ENCODE measurements at regions not wholly inside any gene's neighbourhood (a gene's known extent, or its start where the extent isn't known, plus 50 kb on each side); places are given as distances from the start of the nearest gene placed in this dataset.

DNA sequence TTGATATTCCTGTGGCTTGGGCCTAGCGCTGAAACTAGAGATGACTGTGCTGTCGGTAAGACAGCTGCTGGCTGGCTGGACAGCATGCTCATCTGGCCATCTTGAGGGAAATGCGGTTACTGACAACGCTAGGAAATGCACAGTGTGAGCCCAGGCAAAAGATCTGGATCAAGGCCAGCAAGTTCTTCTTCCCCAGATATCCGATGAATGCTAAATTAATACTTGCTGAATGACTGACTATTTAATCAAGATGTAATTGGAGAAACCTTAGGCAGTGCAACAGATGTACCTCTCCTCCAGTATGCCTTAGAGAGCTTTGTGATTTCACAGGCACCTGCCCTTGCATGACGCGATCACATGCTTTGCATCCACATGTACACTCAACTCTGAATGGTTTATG lies 659.1 kb downstream of the EFNA5 start:
- intact Hi-C loops (cut with micrococcal nuclease) (no loop called here), dilution Hi-C loops (cut with MboI; ENCODE audit: extremely low pct_ligation_motif_present, low sequenced_read_pairs) (no loop called here)
- H3K27ac ChIP-seq (ENCODE audit: insufficient read depth, low read depth, low read length), result no peak overlapping the region
- no peaks in the 10 kb centered on the region for H4K20me1 ChIP-seq (replicated peaks; ENCODE audit: control insufficient read depth, extremely low read depth, insufficient read depth, low read length)
- no TSS peak for BruUV-seq (replicated peaks)
- POLR2A ChIA-PET, result no interaction called here
- no peak overlapping the region for H3K4me3 ChIP-seq (replicated peaks in 1 of 3; ENCODE audit: insufficient read depth in 1 of 3, low read depth in 1 of 3, low read length in 3 of 3)
- no peak for TF ChIP-seq GATA2 (IDR thresholded peaks at IDR 0.05; ENCODE audit: insufficient read depth, insufficient read length, low read depth, low read length)
- H2AFZ ChIP-seq (ENCODE audit: low read depth, low read length), result no peak overlapping the region
- FAIRE-seq, result no peak
- no peaks in the 10 kb centered on the region for H3K79me2 ChIP-seq (ENCODE audit: control insufficient read depth, insufficient read depth, low read length)
- H3K9me3 ChIP-seq (replicated peaks; ENCODE audit: control insufficient read depth, insufficient read depth, low read length), result no peaks in the 10 kb centered on the region
- no peak for DNase-seq (ENCODE audit: low read depth, low spot score)
- no peaks in the 10 kb centered on the region for H3K27me3 ChIP-seq (ENCODE audit: control insufficient read depth in 2 of 2, insufficient read depth in 2 of 2, low read length in 2 of 2)
- H3K9ac ChIP-seq (replicated peaks; ENCODE audit: extremely low read depth, insufficient read depth, low read length), result no peak overlapping the region
- no peaks in the 10 kb centered on the region for H3K9me1 ChIP-seq (replicated peaks; ENCODE audit: control insufficient read depth, extremely low read depth, insufficient read depth, low read length)
- H3K36me3 ChIP-seq (ENCODE audit: control insufficient read depth in 2 of 2, extremely low read depth in 1 of 2, insufficient read depth in 2 of 2, low read length in 2 of 2), result no peaks in the 10 kb centered on the region
- no peak overlapping the region for H3K4me2 ChIP-seq (ENCODE audit: insufficient read depth, low read length)
- CTCF ChIA-PET, result no interaction called here
- H3K4me1 ChIP-seq (ENCODE audit: control insufficient read depth, extremely low read depth, insufficient read depth, low read length), result no peaks in the 10 kb centered on the region

GRCh38 chr5:107010060-107010459 lies 660.7 kb downstream of the EFNA5 start:
- Histone ChIP-seq H3K9me3 (replicated peaks; ENCODE audit: control insufficient read depth, insufficient read depth, low read length) (no peaks in the 10 kb centered on the region), H3K9ac (replicated peaks; ENCODE audit: extremely low read depth, insufficient read depth, low read length) (no peak overlapping the region), H3K27me3 (ENCODE audit: control insufficient read depth in 2 of 2, insufficient read depth in 2 of 2, low read length in 2 of 2) (no peaks in the 10 kb centered on the region), H3K9me1 (replicated peaks; ENCODE audit: control insufficient read depth, extremely low read depth, insufficient read depth, low read length) (no peaks in the 10 kb centered on the region), H3K79me2 (ENCODE audit: control insufficient read depth, insufficient read depth, low read length) (no peaks in the 10 kb centered on the region), H3K36me3 (ENCODE audit: control insufficient read depth in 2 of 2, extremely low read depth in 1 of 2, insufficient read depth in 2 of 2, low read length in 2 of 2) (no peaks in the 10 kb centered on the region), H3K27ac (ENCODE audit: insufficient read depth, low read depth, low read length) (no peak overlapping the region), H3K4me3 (replicated peaks in 1 of 3; ENCODE audit: insufficient read depth in 1 of 3, low read depth in 1 of 3, low read length in 3 of 3) (no peak overlapping the region), H4K20me1 (replicated peaks; ENCODE audit: control insufficient read depth, extremely low read depth, insufficient read depth, low read length) (no peaks in the 10 kb centered on the region), H2AFZ (ENCODE audit: low read depth, low read length) (no peak overlapping the region), H3K4me2 (ENCODE audit: insufficient read depth, low read length) (no peak overlapping the region), H3K4me1 (ENCODE audit: control insufficient read depth, extremely low read depth, insufficient read depth, low read length) (no peaks in the 10 kb centered on the region)
- POLR2A ChIA-PET, result no interaction called here
- no peak for FAIRE-seq
- CTCF ChIA-PET, result no interaction called here
- intact Hi-C loops (cut with micrococcal nuclease), result no loop called here
- TF ChIP-seq POLR2AphosphoS5 (IDR thresholded peaks at IDR 0.05; ENCODE audit: insufficient read depth, low read depth, low read length) (no peak), JUN (IDR thresholded peaks at IDR 0.05; ENCODE audit: borderline replicate concordance, insufficient read depth, insufficient read length, low read depth) (no peak), POLR2A (IDR thresholded peaks at IDR 0.05; ENCODE audit: low read depth, low read length) (no peak), FOS (IDR thresholded peaks at IDR 0.05; ENCODE audit: borderline replicate concordance, insufficient read depth, low read length) (no peak), EZH2 (IDR thresholded peaks at IDR 0.05; ENCODE audit: borderline replicate concordance, low read depth, low read length, severe bottlenecking) (no peak), GATA2 (IDR thresholded peaks at IDR 0.05; ENCODE audit: insufficient read depth, insufficient read length, low read depth, low read length) (no peak), MYC (IDR thresholded peaks at IDR 0.05; ENCODE audit: low read depth, low read length) (no peak)
- TF ChIP-seq, protein P1, sequence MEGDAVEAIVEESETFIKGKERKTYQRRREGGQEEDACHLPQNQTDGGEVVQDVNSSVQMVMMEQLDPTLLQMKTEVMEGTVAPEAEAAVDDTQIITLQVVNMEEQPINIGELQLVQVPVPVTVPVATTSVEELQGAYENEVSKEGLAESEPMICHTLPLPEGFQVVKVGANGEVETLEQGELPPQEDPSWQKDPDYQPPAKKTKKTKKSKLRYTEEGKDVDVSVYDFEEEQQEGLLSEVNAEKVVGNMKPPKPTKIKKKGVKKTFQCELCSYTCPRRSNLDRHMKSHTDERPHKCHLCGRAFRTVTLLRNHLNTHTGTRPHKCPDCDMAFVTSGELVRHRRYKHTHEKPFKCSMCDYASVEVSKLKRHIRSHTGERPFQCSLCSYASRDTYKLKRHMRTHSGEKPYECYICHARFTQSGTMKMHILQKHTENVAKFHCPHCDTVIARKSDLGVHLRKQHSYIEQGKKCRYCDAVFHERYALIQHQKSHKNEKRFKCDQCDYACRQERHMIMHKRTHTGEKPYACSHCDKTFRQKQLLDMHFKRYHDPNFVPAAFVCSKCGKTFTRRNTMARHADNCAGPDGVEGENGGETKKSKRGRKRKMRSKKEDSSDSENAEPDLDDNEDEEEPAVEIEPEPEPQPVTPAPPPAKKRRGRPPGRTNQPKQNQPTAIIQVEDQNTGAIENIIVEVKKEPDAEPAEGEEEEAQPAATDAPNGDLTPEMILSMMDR (IDR thresholded peaks at IDR 0.05; ENCODE audit: extremely low read depth in 1 of 2, insufficient read depth in 1 of 2, low read depth in 1 of 2, low read length in 2 of 2), result no peak
- TF ChIP-seq, protein P2, sequence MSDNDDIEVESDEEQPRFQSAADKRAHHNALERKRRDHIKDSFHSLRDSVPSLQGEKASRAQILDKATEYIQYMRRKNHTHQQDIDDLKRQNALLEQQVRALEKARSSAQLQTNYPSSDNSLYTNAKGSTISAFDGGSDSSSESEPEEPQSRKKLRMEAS (IDR thresholded peaks at IDR 0.05; ENCODE audit: insufficient read depth, insufficient read length), result no peak
- no peak for DNase-seq (ENCODE audit: low read depth, low spot score)
- dilution Hi-C loops (cut with MboI; ENCODE audit: extremely low pct_ligation_motif_present, low sequenced_read_pairs), result no loop called here
- BruUV-seq (replicated peaks), result no TSS peak

Data from endothelial cell of umbilical vein (primary cell).